Prostate gland (tissue), 2 donors: ENCODE measurements at regions not wholly inside any gene's neighbourhood (a gene's known extent, or its start where the extent isn't known, plus 50 kb on each side); places are given as distances from the start of the nearest gene placed in this dataset.

Experiments used
- POLR2A ChIP-seq: fragments of 450-650 bp; IDR thresholded peaks from one replicate; pipeline ENCODE4 v1.6.1; 2016; ENCODE audit warnings: antibody characterized with exemption, mild to moderate bottlenecking
- POLR2AphosphoS5 ChIP-seq: sonication (generic); formaldehyde crosslinking; IDR thresholded peaks from one replicate; pipeline ENCODE4 v1.6.1; 2017; ENCODE audit warnings: antibody characterized with exemption
- TF ChIP-seq, protein P1 (sequence below), 4 experiments: fragments of 200-600 bp in 2 of 4; fragments of 450-650 bp in 2 of 4; sonication (generic) in 2 of 4; IDR thresholded peaks; 1 replicate in 3 of 4; 2 replicates in 1 of 4; pipeline ENCODE4 v1.5.1; 2016 to 2019; ENCODE audit warnings: antibody characterized with exemption in 4 of 4, mild to moderate bottlenecking in 2 of 4, moderate library complexity in 2 of 4

DNA sequence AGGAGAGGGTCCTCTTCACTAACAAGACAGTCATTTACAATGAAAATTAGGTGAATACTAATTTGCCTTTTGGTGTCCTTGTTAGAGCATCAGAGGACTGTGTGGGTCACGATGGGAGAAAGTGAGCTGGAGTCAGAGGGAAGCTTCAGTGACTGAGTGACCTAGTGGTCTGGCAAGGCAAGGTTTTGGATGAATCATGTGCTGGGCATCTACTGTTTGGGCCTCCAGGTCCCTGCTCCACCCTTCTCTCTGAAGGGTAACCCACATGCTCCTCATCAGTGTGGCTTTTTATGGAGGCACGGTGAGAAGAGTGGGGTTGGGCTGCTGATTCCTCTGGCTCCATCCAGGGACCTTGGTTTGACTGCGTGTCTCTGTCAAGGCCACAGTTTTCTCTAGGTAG is 60.5 kb upstream of the EXOC2 start:
- TF ChIP-seq POLR2A: no peak
- TF ChIP-seq, protein P1, sequence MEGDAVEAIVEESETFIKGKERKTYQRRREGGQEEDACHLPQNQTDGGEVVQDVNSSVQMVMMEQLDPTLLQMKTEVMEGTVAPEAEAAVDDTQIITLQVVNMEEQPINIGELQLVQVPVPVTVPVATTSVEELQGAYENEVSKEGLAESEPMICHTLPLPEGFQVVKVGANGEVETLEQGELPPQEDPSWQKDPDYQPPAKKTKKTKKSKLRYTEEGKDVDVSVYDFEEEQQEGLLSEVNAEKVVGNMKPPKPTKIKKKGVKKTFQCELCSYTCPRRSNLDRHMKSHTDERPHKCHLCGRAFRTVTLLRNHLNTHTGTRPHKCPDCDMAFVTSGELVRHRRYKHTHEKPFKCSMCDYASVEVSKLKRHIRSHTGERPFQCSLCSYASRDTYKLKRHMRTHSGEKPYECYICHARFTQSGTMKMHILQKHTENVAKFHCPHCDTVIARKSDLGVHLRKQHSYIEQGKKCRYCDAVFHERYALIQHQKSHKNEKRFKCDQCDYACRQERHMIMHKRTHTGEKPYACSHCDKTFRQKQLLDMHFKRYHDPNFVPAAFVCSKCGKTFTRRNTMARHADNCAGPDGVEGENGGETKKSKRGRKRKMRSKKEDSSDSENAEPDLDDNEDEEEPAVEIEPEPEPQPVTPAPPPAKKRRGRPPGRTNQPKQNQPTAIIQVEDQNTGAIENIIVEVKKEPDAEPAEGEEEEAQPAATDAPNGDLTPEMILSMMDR (IDR thresholded peaks at IDR 0.05): no peak
- no peak for TF ChIP-seq POLR2AphosphoS5
